Retinal pigment epithelial cell (primary cell): ENCODE measurements at regions not wholly inside any gene's neighbourhood (a gene's known extent, or its start where the extent isn't known, plus 50 kb on each side); places are given as distances from the start of the nearest gene placed in this dataset.

Source experiments
- DNase-seq: peaks from one replicate; pipeline ENCODE4 v3.0.0-alpha.2; 2010; ENCODE audit warnings: low read depth
- H3K4me3 ChIP-seq: 2 replicates; pipeline ENCODE4 v1.5.1; 2011; ENCODE audit warnings: mild to moderate bottlenecking, low read length, control low read depth, moderate library complexity
- TF ChIP-seq, protein P1 (sequence below): conservative IDR thresholded peaks from 2 replicates; pipeline ENCODE4 v1.5.1; 2011; ENCODE audit warnings: low read depth, low read length, control low read depth, inconsistent platforms

GRCh38 chr3:164341086-164341485 is 737.2 kb downstream of the SI start:
- TF ChIP-seq, protein P1, sequence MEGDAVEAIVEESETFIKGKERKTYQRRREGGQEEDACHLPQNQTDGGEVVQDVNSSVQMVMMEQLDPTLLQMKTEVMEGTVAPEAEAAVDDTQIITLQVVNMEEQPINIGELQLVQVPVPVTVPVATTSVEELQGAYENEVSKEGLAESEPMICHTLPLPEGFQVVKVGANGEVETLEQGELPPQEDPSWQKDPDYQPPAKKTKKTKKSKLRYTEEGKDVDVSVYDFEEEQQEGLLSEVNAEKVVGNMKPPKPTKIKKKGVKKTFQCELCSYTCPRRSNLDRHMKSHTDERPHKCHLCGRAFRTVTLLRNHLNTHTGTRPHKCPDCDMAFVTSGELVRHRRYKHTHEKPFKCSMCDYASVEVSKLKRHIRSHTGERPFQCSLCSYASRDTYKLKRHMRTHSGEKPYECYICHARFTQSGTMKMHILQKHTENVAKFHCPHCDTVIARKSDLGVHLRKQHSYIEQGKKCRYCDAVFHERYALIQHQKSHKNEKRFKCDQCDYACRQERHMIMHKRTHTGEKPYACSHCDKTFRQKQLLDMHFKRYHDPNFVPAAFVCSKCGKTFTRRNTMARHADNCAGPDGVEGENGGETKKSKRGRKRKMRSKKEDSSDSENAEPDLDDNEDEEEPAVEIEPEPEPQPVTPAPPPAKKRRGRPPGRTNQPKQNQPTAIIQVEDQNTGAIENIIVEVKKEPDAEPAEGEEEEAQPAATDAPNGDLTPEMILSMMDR = no peak
- H3K4me3 ChIP-seq = no peak overlapping the region
- no peak for DNase-seq

- TF ChIP-seq, protein P1 = no peak
- no peak for DNase-seq
- no peak overlapping the region for H3K4me3 ChIP-seq
Measured at GRCh38 chr3:164340273-164340672, 738.0 kb downstream of the SI start.

GRCh38 chr3:164332831-164333802 is 745.2 kb downstream of the SI start:
- DNase-seq = no peak
- H3K4me3 ChIP-seq = no peak overlapping the region
- TF ChIP-seq, protein P1 = no peak

- TF ChIP-seq, protein P1 = no peak
- H3K4me3 ChIP-seq = no peak overlapping the region
- DNase-seq = no peak
Measured at GRCh38 chr3:164326714-164327113, 751.6 kb downstream of the SI start.

DNA sequence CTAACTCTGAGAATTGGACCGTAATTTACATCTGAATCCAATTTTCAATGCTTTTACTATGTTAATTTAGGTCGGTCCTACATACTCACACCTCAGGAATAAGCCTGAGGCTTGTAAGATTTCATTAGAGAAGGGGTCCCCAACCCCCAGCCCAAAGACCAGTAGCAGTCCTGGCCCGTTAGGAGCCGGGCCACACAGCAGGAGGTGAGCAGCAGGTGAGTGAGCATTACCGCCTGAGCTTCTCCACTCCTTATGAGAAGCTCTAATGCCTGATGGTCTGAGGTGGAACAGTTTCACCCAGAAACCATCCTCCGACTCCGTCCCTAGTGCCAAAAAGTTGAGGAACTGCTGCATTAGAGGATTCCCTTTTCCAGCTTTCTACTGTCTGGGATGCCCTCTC is 757.3 kb downstream of the SI start:
- no peak for DNase-seq
- TF ChIP-seq, protein P1 = no peak
- H3K4me3 ChIP-seq = no peak overlapping the region

GRCh38 chr3:164306042-164306441 is 772.3 kb downstream of the SI start:
- TF ChIP-seq, protein P1 = no peak
- no peak for DNase-seq
- no peak overlapping the region for H3K4me3 ChIP-seq

GRCh38 chr3:164303894-164304293 is 774.4 kb downstream of the SI start:
- no peak for DNase-seq
- no peak overlapping the region for H3K4me3 ChIP-seq
- TF ChIP-seq, protein P1 = no peak
